ENCODE measurements at regions not wholly inside any gene's neighbourhood (a gene's known extent, or its start where the extent isn't known, plus 50 kb on each side); places are given as distances from the start of the nearest gene placed in this dataset.

DNA sequence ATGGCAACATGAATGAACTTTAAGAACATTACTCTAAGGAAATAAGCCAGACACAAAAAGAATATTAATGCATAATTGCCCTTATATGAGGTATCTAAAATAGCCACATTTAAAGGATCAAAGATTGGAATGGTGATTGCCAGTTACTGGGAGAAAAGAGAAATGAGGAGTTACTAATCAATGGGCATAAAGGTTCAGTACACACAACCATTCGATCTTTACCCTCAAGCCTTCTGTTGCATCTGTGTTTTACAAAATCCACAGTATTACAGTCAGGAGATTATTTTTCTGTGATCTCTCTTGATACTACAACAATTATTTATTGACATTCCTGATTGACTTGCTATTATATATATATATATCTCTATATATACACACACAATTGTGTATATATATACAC lies 310.0 kb upstream of the SLITRK5 start:
- Histone ChIP-seq H3K36me3 (no peaks in the 10 kb centered on the region), H3K9me3 (peaks cover 0 to 6% (median 0%) of the 10 kb centered on the region in 4 donors), H3K4me1 (no peaks in the 10 kb centered on the region), H3K27ac (no peak overlapping the region), H3K27me3 (no peaks in the 10 kb centered on the region), H3K4me3 (no peak overlapping the region)
- no peak for DNase-seq
- 84 to 95% (median 89%) methylated on average over 1 of the region's 1 CpG for WGBS, 5 donors
- no peak for TF ChIP-seq POLR2AphosphoS5 (IDR thresholded peaks at IDR 0.05)
- TF ChIP-seq POLR2A (IDR thresholded peaks at IDR 0.05) = no peak
- intact Hi-C loops (cut with DNase I; ENCODE audit: low total_unique reads) = no loop called here

DNA sequence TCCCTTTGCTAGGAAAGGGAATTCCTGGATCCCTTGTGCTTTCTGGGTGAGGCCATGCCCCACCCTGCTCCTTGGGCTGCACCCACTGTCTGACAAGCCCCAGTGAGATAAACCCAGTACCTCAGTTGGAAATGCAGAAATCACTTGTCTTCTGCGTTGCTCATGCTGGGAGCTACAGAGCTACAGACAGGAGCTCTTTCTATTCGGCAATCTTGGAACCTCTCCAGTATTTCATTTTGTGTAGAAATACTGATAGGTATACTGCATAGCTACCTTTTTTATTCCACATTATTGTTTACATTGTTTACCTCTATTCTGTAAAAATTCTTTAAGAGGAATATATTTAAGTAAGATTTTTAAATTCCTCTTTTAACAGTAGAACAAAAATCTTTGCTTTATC lies 302.5 kb upstream of the SLITRK5 start:
- H3K4me1 ChIP-seq = no peaks in the 10 kb centered on the region

DNA sequence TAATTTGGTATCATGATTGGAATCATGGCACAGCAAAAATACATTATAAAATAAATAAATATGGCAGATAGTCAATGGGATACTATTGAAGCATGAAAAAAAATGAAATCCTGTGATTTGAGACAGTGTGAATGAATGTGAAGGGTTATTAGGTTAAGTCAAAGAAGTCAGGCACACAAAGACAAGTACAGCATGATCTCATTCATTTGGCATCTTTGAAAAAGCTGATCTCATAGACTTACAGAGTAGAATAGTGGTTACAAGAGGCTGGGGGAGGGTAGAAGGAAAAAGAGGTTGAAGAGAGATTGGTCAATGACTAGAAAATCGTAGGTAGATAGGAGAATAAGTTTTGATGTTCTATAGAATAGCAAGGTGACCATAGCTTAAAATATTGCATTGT lies 295.1 kb upstream of the SLITRK5 start:
- no peaks in the 10 kb centered on the region for H3K27me3 ChIP-seq
- DNase-seq = no peak
- no peaks in the 10 kb centered on the region for H3K4me1 ChIP-seq
- H3K36me3 ChIP-seq = no peaks in the 10 kb centered on the region
- no peak overlapping the region for H3K27ac ChIP-seq
- TF ChIP-seq POLR2AphosphoS5 (IDR thresholded peaks at IDR 0.05) (no peak), EP300 (IDR thresholded peaks at IDR 0.05) (no peak), POLR2A (IDR thresholded peaks at IDR 0.05) (no peak)
- TF ChIP-seq, protein P1, sequence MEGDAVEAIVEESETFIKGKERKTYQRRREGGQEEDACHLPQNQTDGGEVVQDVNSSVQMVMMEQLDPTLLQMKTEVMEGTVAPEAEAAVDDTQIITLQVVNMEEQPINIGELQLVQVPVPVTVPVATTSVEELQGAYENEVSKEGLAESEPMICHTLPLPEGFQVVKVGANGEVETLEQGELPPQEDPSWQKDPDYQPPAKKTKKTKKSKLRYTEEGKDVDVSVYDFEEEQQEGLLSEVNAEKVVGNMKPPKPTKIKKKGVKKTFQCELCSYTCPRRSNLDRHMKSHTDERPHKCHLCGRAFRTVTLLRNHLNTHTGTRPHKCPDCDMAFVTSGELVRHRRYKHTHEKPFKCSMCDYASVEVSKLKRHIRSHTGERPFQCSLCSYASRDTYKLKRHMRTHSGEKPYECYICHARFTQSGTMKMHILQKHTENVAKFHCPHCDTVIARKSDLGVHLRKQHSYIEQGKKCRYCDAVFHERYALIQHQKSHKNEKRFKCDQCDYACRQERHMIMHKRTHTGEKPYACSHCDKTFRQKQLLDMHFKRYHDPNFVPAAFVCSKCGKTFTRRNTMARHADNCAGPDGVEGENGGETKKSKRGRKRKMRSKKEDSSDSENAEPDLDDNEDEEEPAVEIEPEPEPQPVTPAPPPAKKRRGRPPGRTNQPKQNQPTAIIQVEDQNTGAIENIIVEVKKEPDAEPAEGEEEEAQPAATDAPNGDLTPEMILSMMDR (IDR thresholded peaks at IDR 0.05) = no peak
- intact Hi-C loops (cut with DNase I; ENCODE audit: low total_unique reads) = no loop called here
- 67 to 87% (median 82%) methylated on average over 1 of the region's 1 CpG for WGBS, 5 donors
- no peak overlapping the region for H3K4me3 ChIP-seq
- peaks cover 0 to 4% (median 0%) of the 10 kb centered on the region in 4 donors for H3K9me3 ChIP-seq

More for the DNA sequence above, 302.5 kb upstream of the SLITRK5 start:
- WGBS, 5 donors = 91 to 98% (median 98%) methylated on average over 2 of the region's 2 CpGs
- no peaks in the 10 kb centered on the region for H3K27me3 ChIP-seq
- DNase-seq = no peak
- H3K9me3 ChIP-seq = peaks cover 0 to 17% (median 7%) of the 10 kb centered on the region in 4 donors
- H3K36me3 ChIP-seq = no peaks in the 10 kb centered on the region
- H3K4me3 ChIP-seq = no peak overlapping the region
- H3K27ac ChIP-seq = no peak overlapping the region
- TF ChIP-seq POLR2A (IDR thresholded peaks at IDR 0.05) (no peak), EP300 (IDR thresholded peaks at IDR 0.05) (no peak), POLR2AphosphoS5 (IDR thresholded peaks at IDR 0.05) (no peak)
- TF ChIP-seq, protein P1 (IDR thresholded peaks at IDR 0.05) = no peak
- intact Hi-C loops (cut with DNase I; ENCODE audit: low total_unique reads) = no loop called here

DNA sequence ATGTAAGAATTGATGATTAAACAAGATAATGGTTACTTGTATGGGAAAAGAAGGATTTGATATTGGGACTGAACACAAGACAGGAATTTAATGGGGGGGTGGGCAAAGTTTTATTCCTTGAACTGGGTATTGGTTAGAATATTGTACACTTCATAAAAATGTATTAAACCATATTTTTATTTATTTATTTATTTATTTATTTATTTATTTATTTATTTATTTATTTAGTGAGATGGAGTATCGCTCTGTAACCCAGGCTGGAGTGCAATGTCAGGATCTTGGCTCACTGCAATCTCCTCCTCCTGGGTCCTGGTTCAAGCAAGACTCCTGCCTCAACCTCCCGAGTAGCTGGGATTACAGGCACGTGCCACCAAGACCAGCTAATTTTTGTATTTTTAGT lies 287.1 kb upstream of the SLITRK5 start:
- Histone ChIP-seq H3K27me3 (no peaks in the 10 kb centered on the region), H3K4me1 (no peaks in the 10 kb centered on the region), H3K4me3 (no peak overlapping the region), H3K36me3 (no peaks in the 10 kb centered on the region), H3K9me3 (no peaks in the 10 kb centered on the region), H3K27ac (no peak overlapping the region)
- TF ChIP-seq POLR2A (IDR thresholded peaks at IDR 0.05) = no peak
- no peak for TF ChIP-seq POLR2AphosphoS5 (IDR thresholded peaks at IDR 0.05)
- TF ChIP-seq EP300 (IDR thresholded peaks at IDR 0.05) = no peak
- TF ChIP-seq, protein P1 (IDR thresholded peaks at IDR 0.05) = no peak
- WGBS, 5 donors = 85 to 95% (median 95%) methylated on average over 3 of the region's 3 CpGs
- intact Hi-C loops (cut with DNase I; ENCODE audit: low total_unique reads) = no loop called here
- no peak for DNase-seq

DNA sequence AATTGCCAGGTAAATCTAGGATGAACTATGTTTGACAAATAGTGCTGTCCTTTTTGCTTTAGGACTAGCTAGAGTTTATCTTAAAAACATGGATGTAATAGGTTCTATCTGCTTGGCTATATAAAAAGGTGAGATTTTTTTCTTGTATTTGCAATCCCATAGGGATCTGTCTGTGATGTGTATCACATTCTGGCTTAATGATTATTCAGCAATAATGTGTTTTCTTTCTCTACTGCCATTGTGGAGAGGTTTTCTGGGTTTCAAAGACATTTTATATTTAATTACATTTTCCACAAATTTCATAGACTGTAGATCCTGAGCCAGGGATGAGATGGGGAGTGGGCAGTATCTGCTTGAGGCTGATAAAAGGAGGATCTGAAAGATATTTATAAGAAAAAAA lies 277.8 kb upstream of the SLITRK5 start:
- no peak overlapping the region for H3K4me3 ChIP-seq
- H3K4me1 ChIP-seq = no peaks in the 10 kb centered on the region
- no peaks in the 10 kb centered on the region for H3K36me3 ChIP-seq
- TF ChIP-seq EP300 (IDR thresholded peaks at IDR 0.05) (no peak), POLR2AphosphoS5 (IDR thresholded peaks at IDR 0.05) (no peak), POLR2A (IDR thresholded peaks at IDR 0.05) (no peak)
- TF ChIP-seq, protein P1 (IDR thresholded peaks at IDR 0.05) = no peak
- no peaks in the 10 kb centered on the region for H3K9me3 ChIP-seq
- no peak for DNase-seq
- no peak overlapping the region for H3K27ac ChIP-seq
- intact Hi-C loops (cut with DNase I; ENCODE audit: low total_unique reads) = no loop called here
- no peaks in the 10 kb centered on the region for H3K27me3 ChIP-seq

Measured in stomach (tissue), 8 donors.